ENCODE measurements at regions not wholly inside any gene's neighbourhood (a gene's known extent, or its start where the extent isn't known, plus 50 kb on each side); places are given as distances from the start of the nearest gene placed in this dataset.

DNA sequence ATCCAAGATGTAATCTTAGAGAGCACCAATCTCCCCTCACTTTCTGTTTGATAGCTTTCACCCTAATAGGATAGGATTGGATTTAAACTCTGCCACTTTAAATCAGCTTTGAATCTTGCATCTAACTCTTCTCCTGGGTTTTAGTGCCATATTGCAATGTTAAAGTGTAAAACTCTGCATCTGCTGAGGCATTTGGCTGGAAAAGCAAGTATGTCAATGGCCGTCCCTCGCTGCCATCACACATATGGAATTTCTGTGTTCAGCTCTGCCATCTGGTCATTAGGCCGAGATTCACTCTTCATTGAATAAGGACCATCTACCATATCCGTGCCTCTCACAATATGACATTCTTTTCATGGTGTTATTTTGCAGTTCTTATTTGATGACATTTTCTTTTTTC is 728.1 kb upstream of the PIK3C3 start:
- H3K4me3 ChIP-seq (ENCODE audit: low read depth, low read length) = no peak overlapping the region
- DNase-seq (ENCODE audit: low read depth) = no peak

DNA sequence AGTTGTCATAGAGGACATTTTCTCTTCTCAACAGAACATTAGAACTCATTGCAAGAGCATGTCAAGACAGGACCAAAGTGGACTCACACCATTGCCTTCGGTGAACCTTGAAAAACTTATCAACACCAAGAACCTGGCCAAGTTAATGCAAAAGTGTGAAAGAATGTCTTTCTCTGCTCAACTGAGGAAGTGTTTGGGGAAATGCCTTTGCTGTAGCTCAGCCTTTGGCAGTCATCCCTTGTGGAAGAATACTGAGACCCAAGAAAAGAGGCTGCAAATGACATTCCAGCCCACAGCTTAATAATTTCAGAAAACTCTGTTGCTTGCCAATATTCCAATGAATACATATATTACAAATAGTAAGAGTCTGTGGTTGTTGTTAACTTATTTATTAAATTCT is 728.8 kb upstream of the PIK3C3 start:
- no peak overlapping the region for H3K4me3 ChIP-seq (ENCODE audit: low read depth, low read length)
- DNase-seq (ENCODE audit: low read depth) = peak; percentile 44

DNA sequence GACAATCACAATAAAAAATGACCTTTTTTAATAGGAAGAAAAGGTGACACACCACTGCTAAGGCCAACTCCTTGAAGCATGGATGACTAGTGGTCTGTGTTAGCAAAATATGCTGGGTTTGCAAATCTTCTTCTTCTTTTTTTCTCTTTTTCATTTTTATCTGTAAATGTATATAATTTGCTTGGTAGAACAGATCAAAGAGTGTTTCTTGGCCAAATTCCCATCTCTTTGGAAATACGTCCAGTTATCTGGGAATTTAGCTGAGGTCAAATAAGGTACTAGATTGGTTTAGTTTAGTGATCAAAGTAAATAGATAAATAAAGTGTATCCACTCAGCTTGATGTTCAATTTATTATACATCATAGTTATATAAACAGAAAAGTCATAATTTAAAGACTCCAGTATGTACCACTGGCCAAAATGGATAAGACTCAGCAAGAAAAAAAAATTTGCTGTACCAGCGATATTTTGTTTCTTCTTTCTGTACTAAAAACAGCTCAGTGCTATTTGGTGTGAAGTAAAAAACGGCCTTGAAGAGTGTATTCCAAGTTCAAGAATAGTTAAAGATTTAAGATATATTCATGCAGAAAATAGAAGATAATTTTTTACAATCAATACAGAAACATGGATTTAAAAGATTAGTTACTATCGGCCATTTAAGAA is 738.6 kb upstream of the PIK3C3 start:
- DNase-seq (ENCODE audit: low read depth) = no peak
- no peak overlapping the region for H3K4me3 ChIP-seq (ENCODE audit: low read depth, low read length)

DNA sequence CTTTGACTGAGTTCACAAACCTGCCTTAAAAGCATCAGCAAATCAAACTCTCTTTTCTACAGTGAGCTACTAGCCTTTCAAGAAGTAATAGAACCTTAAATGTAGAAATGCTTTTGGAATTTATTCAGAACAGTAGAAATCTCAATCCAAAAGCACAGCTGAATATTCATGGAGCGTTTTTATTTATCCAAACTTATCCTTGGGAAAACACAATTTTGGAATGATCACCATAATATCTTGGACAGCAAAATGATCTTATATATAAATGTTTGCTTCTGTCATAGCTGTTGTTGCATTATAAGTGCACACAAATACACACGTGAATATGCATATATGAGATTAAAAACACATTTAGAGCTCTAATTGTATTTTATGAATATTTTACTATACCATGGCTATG is 747.3 kb upstream of the PIK3C3 start:
- no peak overlapping the region for H3K4me3 ChIP-seq (ENCODE audit: low read depth, low read length)
- no peak for DNase-seq (ENCODE audit: low read depth)

DNA sequence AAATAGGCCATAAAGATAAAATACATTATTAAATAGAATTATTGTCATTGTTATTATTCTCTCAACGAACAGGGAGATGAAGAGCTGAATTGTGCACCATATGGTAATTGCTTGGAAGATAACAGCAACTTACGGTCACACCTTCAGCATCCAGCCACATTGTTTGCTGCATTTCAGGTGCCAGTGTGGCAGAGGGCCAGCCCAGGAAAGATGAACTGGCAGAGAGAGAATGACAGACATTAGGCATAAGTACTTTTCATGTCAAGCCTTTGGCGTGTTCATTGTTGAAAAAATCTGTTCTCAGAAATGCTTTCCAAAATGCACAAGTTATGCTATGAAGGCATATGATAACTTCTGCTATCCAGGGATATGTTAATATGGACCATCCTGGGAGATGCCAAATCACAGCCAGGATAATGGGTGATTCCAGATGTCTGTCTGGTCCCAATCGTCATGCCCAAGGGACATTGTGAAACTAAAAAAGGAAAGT is 748.6 kb upstream of the PIK3C3 start:
- DNase-seq (ENCODE audit: low read depth) = no peak
- H3K4me3 ChIP-seq (ENCODE audit: low read depth, low read length) = no peak overlapping the region

DNA sequence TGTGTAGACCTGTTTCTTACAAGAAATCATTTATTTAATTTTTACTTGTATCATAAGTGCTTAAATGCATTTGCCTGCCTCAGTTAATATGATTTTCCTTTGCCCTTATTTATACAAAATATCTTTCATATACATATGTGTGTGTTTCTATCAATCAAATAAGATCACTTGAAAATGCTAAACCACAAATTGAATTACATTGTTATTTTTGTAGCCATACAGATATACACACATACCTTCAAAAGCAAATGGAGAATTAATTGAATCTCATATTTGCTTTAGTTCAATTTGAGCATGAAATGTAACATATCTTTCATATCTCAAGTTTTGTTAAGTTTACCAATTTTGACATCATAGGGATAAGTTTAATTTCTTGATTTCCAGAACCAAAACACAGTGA is 755.8 kb upstream of the PIK3C3 start:
- no peak for DNase-seq (ENCODE audit: low read depth)
- H3K4me3 ChIP-seq (ENCODE audit: low read depth, low read length) = no peak overlapping the region

DNA sequence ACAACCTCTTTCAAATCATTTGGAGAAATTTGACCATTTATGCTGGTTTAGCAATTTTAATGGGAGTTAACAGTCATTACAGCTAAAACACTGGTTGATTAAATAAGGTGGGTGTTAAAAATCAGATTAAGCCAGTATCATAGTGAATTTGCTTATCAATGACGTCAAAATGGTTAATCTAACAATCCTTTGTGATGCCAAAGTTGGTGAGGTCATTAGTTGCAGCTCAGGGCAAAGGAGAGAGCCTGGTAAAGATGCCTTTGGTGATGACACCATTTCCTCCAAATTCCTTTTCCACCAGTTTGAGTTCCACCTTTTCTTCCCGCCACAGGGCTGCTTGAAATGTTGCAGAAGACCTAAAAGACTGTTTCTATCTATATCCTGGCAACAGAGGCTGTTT is 757.1 kb upstream of the PIK3C3 start:
- no peak overlapping the region for H3K4me3 ChIP-seq (ENCODE audit: low read depth, low read length)
- no peak for DNase-seq (ENCODE audit: low read depth)

DNA sequence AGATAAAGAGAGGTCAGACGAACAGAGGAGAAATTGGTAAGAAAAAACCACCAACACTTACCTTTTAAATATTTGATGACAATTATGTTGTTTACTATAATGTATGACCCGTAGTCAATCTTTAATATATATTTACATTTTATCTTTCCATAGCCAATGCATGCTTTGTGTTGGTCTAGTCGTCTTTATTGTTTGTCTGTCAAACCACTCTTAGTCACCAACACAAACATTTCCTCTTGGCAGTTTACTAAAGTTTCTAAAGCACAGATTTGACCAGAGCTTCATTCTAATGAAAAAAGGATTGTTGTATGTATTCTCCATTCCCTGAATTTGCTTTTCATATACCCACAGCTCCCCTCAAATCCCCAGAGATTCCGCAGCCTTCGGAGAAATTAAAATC is 784.7 kb upstream of the PIK3C3 start:
- DNase-seq (ENCODE audit: low read depth) = peak; percentile 4

DNA sequence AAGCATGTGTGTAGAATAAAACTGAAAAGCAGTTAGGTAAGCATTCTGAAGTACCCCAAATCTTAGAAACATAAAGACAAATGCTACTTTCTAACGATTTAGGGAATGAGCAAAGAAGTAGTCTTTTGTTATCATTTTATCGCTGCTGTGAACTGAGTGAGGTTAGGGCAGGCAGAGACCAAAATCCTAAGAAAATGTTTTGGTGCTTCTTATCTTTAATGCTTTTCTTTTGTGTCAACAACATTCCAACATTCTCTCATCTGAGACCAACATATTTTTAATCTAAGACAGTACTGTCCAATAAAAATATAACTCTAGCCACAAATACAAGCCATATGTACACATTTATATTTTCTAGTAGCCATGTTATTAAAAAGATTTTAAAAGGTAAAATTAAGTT is 789.4 kb upstream of the PIK3C3 start:
- DNase-seq (ENCODE audit: low read depth) = no peak

More for the DNA sequence above, 784.7 kb upstream of the PIK3C3 start:
- no peak overlapping the region for H3K4me3 ChIP-seq (ENCODE audit: low read depth, low read length)

DNA sequence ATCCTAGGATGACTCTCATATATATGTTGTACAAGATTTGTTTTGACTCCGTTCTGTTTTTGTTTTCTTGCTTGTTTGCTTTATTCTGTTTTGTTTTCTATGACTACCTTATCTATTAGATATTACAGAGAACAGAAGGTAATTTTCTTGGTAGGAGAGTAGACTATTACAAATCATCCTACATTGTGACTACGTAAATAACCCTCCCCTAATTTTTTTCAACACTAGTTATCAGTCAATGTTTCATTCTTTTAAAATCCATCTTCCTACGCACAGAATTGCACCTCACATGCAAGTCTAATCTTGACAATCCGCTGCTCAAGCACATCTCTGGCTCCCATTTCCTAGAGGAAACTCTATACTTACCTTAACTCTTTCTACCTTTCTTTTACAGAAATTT is 792.3 kb upstream of the PIK3C3 start:
- H3K4me3 ChIP-seq (ENCODE audit: low read depth, low read length) = no peak overlapping the region
- no peak for DNase-seq (ENCODE audit: low read depth)

More for the DNA sequence above, 789.4 kb upstream of the PIK3C3 start:
- no peak overlapping the region for H3K4me3 ChIP-seq (ENCODE audit: low read depth, low read length)

DNA sequence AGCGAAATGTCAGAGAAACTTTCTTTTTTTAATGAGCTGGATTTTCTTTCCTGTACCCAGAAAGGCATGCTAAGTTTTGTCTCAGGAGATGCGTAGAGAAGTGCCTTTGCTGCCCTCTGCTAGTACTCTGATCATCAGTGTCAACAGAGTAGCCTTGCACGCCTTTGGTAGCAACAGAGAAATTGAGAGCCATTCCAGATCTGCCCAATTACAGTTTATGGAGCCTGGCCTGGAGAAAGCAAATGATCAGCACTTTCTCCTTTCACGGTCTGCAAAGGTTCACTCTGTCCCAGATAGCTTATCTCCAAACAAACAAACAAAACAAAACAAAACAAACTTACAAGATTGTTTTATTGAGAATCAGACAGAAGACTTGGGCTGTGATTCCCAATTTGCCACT is 792.8 kb upstream of the PIK3C3 start:
- no peak for DNase-seq (ENCODE audit: low read depth)

DNA sequence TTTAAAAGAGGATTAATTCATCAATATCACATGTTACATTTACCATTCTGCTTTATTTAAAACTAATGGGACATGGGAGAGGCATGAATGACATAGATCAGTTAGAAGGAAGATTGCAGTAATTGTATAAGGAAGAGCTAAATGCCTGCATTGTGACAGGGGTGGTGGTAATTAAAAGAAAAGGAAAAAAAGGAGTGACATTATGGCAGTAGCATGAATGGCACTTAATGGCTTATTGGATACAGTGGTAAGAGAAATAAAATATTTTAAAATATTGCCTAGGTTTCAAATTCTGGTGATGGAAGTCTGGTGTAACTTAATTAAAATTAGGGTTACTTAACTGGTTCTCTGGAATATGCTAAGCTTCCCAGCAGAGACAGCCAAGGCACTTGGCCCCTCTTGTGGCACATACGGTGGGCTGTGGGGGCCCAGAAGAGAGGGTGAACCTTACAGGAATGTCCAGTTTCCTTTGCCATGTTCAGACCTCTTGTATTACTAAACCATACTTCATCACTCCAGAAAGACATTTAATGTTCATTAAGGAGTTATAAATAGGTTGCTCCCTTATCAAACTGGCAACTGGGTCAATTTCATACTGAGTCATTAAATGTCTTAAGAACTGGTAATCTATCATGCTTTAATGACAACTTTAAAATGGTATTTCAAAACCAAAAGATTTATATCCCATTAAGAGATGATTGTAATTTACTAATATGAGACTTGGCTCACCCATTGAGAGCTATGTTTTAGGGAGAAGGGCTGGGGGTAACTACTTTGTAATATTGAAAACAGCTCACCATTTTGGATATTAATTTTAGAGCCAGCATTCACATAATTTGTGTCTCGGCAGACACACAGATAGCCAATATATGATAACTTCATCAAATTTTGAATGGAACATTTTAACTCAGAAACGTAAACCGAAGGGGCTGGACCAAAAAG is 798.9 kb upstream of the PIK3C3 start:
- DNase-seq (ENCODE audit: low read depth) = no peak
- no peak overlapping the region for H3K4me3 ChIP-seq (ENCODE audit: low read depth, low read length)

More for the DNA sequence above, 792.8 kb upstream of the PIK3C3 start:
- no peak overlapping the region for H3K4me3 ChIP-seq (ENCODE audit: low read depth, low read length)

DNA sequence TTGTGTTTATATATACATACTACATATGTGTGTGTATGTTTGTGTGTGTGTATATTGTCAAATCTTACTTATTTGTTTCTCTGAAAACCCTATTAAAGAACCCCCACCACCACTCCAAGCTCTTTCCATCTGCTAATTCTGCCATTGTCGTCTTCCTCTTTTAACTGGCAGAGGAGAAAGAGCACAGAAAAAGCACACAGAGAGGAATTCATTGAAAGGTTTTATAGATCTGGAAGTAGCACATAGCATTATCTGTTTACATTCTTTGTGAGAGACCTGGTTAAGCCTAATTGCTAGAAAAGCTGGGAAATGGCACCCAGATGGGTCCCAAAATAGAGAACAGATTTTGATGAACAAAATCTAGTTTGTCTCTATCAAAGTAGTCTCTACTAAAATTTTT is 800.0 kb upstream of the PIK3C3 start:
- H3K4me3 ChIP-seq (ENCODE audit: low read depth, low read length) = no peak overlapping the region
- DNase-seq (ENCODE audit: low read depth) = no peak

DNA sequence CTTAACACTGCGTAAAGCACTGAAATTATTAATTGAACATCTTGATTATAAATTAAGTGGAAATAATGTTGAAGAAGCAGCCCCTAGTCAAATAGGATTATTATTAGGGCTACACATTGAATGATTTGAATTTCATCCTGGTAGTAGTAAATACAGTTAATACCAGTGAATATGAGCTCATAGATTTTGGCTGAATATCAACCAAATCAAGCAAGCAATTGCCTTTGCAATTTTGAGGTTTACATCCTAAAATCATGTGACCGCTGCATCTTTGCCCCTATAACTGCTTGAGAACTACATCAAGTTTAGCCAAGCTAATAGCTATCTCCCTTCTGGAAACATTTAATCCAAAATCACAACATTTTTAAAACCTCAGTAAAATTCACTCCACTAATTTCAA is 801.2 kb upstream of the PIK3C3 start:
- DNase-seq (ENCODE audit: low read depth) = peak; percentile 11
- no peak overlapping the region for H3K4me3 ChIP-seq (ENCODE audit: low read depth, low read length)

DNA sequence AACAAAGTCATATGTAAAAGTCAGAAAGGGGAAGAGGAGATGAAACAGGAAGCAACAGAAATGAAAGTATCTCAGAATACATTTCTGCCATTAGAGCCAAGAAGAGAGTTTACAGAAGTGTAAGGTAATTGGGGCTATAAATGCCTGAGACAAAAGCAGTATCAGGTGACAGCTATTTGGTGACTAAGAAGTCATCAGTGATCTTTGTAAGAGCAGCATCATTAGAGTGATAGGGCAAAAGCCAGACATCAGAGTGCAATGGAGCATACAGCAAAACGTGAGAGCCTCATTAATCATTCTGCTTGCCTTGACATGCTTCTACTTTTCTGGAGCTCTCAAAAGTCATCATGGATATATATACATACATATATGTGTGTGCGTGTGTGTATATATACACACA is 804.7 kb upstream of the PIK3C3 start:
- no peak overlapping the region for H3K4me3 ChIP-seq (ENCODE audit: low read depth, low read length)
- no peak for DNase-seq (ENCODE audit: low read depth)

DNA sequence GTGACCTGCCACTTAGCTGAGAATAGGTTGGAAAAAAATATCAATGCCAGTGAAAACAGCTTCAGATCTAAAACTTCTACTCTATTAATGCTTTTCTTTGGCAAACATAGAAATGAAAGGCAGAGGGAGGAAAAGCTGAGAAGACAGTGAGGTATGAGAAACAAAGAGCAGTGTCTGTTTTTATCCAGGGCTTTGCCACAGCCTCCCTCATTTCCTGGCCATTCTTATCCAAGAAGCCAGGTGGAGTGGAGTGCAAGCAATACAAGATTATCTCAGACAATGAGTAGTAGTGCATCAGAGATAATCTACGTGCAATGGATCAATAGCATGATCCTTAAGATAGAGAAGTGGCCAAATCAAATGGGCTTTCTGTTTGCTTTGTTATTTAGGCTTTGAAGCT is 808.7 kb upstream of the PIK3C3 start:
- no peak overlapping the region for H3K4me3 ChIP-seq (ENCODE audit: low read depth, low read length)
- no peak for DNase-seq (ENCODE audit: low read depth)

DNA sequence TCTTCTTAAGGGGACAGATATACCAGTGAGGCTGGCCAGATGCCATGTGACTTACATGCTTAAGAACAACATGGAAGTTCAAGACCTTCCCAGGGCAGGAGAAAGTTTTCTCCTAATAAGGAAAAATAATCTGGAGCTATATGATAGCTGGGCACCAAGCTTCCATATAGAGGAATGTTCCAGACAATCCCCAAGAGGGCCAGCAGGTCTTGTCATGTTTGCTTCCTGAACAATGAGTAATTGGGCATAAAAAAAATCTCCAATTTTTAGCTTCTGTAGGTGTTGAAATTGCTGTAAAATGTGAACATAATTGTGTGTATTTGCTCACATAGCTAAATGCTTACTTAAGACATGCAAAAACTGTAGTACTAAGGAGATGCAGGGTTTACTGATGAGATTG is 809.5 kb upstream of the PIK3C3 start:
- peak; percentile 68 for DNase-seq (ENCODE audit: low read depth)
- H3K4me3 ChIP-seq (ENCODE audit: low read depth, low read length) = no peak overlapping the region

DNA sequence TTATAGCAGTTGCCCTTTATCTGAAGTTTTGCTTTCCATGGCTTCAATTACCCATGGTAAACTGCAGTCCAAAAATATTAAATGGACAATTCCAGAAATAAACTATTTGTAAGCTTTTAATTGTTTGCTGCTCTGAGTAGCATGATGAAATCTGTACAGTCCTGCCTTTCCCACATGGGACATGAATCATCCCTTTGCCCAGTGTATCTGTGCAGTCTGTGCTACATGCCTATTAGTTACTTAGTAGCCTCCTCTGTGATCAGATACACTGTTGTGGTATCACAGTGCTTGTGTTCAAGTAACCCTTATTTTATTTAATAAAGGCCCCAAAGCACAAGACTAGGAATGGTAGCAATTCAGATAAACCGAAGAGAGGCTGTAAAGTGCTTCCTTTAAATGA is 810.6 kb upstream of the PIK3C3 start:
- no peak overlapping the region for H3K4me3 ChIP-seq (ENCODE audit: low read depth, low read length)
- DNase-seq (ENCODE audit: low read depth) = peak; percentile 88

DNA sequence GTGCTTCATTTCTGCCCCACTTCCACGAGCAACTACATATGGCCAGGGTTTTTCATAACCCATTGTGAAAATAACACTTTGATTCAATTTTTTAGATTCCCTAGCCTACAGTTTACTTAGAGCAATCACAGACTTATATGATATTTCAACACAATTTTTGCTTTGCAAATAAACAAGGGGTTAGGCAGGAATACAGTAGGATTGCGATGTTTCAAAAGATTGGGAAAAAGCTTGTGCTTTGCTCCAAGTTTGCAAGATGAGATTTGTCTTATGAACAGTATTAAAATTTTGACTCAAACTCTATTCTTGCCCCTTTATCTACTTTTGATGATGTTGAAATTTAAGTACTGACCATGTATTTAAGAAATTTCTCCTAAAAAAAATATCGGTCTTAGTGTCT is 814.5 kb upstream of the PIK3C3 start:
- no peak overlapping the region for H3K4me3 ChIP-seq (ENCODE audit: low read depth, low read length)

DNA sequence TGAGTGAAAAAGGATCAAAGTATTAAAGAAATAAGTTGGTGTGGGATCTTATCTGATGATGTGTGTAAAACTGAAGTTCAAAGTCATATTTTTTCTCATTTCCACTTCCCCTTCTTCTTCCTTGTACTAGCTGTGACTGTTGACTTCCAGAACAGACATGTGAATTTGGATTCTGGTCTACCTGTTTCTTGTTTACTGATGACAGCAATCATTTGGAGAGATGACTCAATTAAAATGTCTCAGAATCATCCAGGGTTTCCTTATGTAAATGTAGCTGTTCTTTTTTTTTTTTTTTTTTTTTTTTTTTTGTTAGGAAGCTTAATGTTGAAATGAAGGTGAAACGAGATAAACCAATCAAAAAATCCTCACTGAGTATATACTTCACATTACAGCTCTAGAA is 819.9 kb upstream of the PIK3C3 start:
- H3K4me3 ChIP-seq (ENCODE audit: low read depth, low read length) = no peak overlapping the region
- no peak for DNase-seq (ENCODE audit: low read depth)

More for the DNA sequence above, 814.5 kb upstream of the PIK3C3 start:
- no peak for DNase-seq (ENCODE audit: low read depth)

DNA sequence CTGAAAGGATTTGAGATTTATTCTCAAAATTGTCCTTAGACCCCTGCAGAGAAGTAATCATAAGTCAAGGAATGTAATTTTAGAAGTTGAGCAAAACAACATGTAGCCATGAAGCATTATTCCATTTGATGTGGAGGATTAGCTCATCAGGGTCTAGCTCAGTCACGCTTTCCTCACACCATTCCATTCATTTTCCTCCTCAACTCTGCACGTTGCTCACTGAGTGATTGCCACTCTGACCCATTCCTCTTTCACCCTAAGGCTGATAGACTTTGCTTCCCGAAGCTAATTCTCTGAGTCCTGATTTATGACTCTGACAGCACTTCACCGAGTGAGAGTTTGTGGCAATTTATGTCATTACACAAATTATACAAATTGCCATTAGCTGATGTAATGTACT is 820.6 kb upstream of the PIK3C3 start:
- DNase-seq (ENCODE audit: low read depth) = no peak
- H3K4me3 ChIP-seq (ENCODE audit: low read depth, low read length) = no peak overlapping the region

All from skeletal muscle cell (primary cell).